MM.1S (cell line): ENCODE measurements at regions not wholly inside any gene's neighbourhood (a gene's known extent, or its start where the extent isn't known, plus 50 kb on each side); places are given as distances from the start of the nearest gene placed in this dataset.

Experiments
- CTCF ChIP-seq: fragments of 300-600 bp; sonication (generic); IDR thresholded peaks from 2 replicates; pipeline ENCODE4 v1.5.1; 2016; ENCODE audit warnings: antibody characterized with exemption, low read length, mixed read lengths
- EZH2 ChIP-seq: fragments of 300-600 bp; sonication (generic); optimal IDR thresholded peaks from 2 replicates; pipeline ENCODE3; 2017; ENCODE audit warnings: low read depth, mild to moderate bottlenecking, antibody characterized with exemption, low read length, mixed read lengths

GRCh38 chr15:70150405-70150747, 52.7 kb upstream of the TLE3 start:
- TF ChIP-seq CTCF (no peak), EZH2 (no peak)
